Fibroblast of villous mesenchyme (primary cell): ENCODE measurements at regions not wholly inside any gene's neighbourhood (a gene's known extent, or its start where the extent isn't known, plus 50 kb on each side); places are given as distances from the start of the nearest gene placed in this dataset.
"Not testable (repeated sequence)": the region's sequence is repeated elsewhere in the genome, so short reads cannot be mapped to it uniquely, and the experiment has no call there.

Experiments used
- DNase-seq: peaks from one replicate; pipeline ENCODE4 v3.0.0-alpha.2; 2010; ENCODE audit warnings: low read depth
- H3K4me3 ChIP-seq: 2 replicates; pipeline ENCODE4 v1.5.1; 2011; ENCODE audit warnings: low read depth, mild to moderate bottlenecking, low read length
- TF ChIP-seq, protein P1 (sequence below): IDR thresholded peaks from 2 replicates; pipeline ENCODE4 v1.5.1; 2012; ENCODE audit warnings: low read depth, mild to moderate bottlenecking, low read length; ENCODE audit not compliant: insufficient read depth

DNA sequence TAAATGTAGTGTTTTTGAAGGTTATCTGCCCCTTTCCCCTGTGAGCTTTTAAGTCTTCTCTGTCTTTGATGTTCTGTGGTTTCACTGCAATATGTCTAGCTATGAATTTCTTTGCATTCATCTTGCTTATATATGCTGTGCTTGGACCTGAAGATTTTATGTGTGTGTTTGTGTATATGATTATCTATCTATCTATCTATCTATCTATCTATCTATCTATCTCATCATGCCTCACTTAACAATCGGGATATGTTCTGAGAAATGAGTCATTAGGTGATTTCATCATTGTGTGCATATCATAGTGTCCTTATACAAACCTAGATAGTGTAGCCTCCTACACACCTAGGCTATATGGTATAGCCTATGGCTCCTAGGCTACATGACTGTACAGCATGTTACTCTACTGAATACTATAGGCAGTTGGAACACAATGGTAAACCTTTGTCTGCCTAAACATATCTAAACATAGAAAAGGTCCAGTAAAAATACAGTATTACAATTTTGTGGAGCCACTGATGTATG lies 173.9 kb downstream of the NPIPA7 start:
- H3K4me3 ChIP-seq, DNase-seq: not testable (repeated sequence)

DNA sequence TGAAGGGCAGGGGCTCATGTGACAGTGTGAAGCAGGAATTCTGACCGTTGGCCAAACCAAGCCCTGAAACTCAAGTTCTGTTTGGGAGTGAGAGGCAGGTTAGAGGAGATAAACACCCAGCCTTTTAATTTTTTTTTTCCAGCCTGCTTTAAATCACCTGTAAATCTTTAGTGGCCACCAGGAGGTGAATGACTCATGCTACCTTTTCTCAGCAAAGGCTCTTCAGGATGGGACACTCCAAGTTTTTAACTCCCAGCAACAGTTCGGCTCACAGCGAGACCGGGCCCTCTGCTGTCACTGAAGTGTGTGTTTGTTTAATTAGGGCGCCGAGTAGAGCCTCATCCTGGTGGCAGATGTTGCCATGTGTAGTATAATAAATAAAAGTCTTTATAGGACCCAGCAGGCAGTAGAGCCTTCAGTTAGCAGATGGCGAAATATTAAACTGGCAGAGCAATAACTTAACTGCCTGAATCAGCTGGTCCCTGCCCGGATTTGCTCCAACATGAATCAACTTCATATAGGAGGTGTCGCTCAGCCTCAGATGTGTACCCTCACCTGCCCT lies 180.3 kb downstream of the NPIPA7 start:
- DNase-seq = not testable (repeated sequence)

GRCh38 chr16:16561532-16561931 lies 182.6 kb downstream of the NPIPA7 start:
- not testable (repeated sequence) for H3K4me3 ChIP-seq, DNase-seq

More for the DNA sequence above, 180.3 kb downstream of the NPIPA7 start:
- H3K4me3 ChIP-seq = not testable (repeated sequence)

- not testable (repeated sequence) for DNase-seq, H3K4me3 ChIP-seq
Observed at GRCh38 chr16:16563962-16564361, 185.0 kb downstream of the NPIPA7 start.

- DNase-seq = not testable (repeated sequence)
Observed at GRCh38 chr16:16565326-16565725, 186.4 kb downstream of the NPIPA7 start.

GRCh38 chr16:16570055-16570454 lies 191.1 kb downstream of the NPIPA7 start:
- H3K4me3 ChIP-seq, DNase-seq: not testable (repeated sequence)

More at GRCh38 chr16:16565326-16565725, 186.4 kb downstream of the NPIPA7 start:
- H3K4me3 ChIP-seq = not testable (repeated sequence)

- DNase-seq, H3K4me3 ChIP-seq: not testable (repeated sequence)
Observed at GRCh38 chr16:16570874-16571273, 191.9 kb downstream of the NPIPA7 start.

DNA sequence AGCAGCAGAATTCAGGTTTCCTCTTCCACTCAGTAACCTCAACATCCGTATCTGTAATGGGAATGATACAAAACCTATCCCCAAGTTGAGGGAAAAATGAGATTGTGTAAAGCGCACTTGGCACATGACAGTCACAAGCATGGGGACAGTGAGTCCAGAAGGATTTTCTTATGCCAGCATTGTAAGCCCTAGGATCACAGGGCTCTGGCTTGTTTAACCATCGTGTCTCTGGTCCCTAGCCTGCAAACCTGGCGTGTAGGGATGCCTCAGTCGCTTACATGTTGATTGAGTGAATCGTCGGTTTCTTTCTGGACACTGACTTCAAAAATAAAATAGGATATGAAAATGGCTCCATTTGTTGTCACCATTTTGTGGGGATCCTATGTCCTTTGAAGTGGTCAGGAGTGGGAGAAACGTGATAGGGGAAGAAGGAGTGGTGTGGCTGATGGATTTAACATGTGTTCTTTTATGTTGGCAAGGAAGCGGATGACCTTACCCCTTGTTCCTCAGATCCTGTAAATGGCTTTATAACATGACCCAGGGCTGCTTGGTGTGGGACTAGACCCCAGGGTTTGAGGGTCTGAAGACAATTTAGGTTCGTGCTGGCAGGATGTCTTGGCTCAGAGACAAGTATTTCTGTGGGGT lies 193.3 kb downstream of the NPIPA7 start:
- DNase-seq, H3K4me3 ChIP-seq: not testable (repeated sequence)

GRCh38 chr16:16577062-16577461 lies 198.1 kb downstream of the NPIPA7 start:
- not testable (repeated sequence) for DNase-seq

DNA sequence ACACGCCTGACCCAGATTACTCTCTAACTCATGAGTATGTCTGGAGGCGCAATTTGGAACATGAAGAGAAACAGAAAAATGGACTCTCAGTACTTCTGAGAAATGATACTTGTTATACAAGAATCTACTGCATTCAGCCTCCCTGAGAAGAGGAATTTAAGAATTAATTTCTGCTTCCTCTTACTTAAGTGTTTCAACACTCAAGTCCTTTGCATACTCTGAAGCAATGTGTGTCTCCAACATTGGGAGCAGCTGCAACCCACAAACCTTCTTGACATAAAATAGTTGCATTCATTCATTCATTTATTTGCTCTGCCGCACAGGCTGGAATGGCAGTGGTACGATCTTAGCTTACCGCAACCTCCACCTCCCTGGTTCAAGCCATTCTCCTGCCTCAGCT lies 199.8 kb downstream of the NPIPA7 start:
- no peak overlapping the region for H3K4me3 ChIP-seq
- DNase-seq = no peak
- TF ChIP-seq, protein P1, sequence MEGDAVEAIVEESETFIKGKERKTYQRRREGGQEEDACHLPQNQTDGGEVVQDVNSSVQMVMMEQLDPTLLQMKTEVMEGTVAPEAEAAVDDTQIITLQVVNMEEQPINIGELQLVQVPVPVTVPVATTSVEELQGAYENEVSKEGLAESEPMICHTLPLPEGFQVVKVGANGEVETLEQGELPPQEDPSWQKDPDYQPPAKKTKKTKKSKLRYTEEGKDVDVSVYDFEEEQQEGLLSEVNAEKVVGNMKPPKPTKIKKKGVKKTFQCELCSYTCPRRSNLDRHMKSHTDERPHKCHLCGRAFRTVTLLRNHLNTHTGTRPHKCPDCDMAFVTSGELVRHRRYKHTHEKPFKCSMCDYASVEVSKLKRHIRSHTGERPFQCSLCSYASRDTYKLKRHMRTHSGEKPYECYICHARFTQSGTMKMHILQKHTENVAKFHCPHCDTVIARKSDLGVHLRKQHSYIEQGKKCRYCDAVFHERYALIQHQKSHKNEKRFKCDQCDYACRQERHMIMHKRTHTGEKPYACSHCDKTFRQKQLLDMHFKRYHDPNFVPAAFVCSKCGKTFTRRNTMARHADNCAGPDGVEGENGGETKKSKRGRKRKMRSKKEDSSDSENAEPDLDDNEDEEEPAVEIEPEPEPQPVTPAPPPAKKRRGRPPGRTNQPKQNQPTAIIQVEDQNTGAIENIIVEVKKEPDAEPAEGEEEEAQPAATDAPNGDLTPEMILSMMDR = no peak

More at GRCh38 chr16:16577062-16577461, 198.1 kb downstream of the NPIPA7 start:
- H3K4me3 ChIP-seq = not testable (repeated sequence)

GRCh38 chr16:16582916-16583315 lies 204.0 kb downstream of the NPIPA7 start:
- not testable (repeated sequence) for DNase-seq, H3K4me3 ChIP-seq

DNA sequence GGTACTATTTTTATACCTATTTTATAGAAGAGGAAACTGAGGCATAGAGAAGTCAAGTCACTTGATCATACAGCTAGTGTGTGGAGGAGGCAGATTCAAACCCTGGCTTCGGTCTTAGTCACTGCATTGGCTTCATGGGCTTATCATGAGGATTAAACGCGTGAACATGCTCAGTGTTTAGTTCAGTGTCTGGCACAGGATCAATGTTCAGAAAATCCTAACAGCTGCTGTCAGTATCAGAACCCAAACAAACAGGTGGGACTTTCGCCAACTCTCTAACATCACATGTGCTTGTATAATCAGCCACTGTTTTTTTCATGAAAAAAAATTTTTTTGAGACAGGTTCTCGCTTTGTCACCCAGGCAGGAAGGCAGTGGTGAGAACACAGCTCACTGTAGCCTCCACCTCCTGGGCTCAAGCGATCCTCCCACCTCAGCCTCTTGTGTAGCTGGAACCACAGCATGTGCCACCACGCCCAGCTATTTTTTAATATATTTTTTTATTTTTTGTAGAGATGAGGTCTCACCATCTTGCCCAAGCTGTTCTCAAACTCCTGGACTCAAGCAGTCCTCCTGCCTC lies 207.2 kb downstream of the NPIPA7 start:
- not testable (repeated sequence) for H3K4me3 ChIP-seq, DNase-seq

DNA sequence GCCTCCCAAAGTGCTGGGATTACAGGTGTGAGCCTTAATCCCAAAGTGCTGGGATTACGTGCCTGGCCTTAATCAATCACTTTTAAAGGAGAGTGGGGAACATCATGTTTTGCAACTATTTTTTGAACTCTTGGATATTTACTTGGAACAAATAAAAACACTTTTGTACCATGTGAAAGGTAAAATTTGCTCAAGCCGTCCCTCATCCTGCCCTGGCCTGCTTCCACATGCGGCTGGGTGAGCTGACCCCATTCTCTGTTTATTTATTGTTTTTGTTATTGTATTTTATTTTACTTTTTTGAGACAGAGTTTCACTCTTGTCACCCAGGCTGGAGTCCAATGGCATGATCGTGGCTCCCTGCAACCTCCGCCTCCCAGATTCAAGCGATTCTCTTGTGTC lies 208.0 kb downstream of the NPIPA7 start:
- not testable (repeated sequence) for H3K4me3 ChIP-seq

DNA sequence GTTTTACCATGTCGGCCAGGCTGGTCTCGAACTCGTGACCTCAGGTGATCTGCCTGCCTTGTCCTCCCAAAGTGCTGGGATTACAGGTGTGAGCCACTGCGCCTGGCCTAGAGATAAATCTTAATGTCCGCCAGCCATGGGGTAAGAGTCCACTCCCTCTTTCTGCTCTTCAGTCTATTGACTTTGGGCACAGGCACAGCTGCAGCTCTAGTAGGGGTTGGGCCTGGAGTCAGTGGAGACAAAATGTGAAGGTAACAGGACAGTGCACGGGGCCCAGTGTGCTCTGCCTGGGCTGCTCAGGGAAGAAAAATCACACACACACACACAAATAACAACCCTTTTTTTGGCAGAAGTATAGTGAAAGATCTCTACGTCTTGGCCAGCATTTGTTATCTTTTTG lies 209.5 kb downstream of the NPIPA7 start:
- H3K4me3 ChIP-seq, DNase-seq: not testable (repeated sequence)

More for the DNA sequence above, 208.0 kb downstream of the NPIPA7 start:
- not testable (repeated sequence) for DNase-seq

DNA sequence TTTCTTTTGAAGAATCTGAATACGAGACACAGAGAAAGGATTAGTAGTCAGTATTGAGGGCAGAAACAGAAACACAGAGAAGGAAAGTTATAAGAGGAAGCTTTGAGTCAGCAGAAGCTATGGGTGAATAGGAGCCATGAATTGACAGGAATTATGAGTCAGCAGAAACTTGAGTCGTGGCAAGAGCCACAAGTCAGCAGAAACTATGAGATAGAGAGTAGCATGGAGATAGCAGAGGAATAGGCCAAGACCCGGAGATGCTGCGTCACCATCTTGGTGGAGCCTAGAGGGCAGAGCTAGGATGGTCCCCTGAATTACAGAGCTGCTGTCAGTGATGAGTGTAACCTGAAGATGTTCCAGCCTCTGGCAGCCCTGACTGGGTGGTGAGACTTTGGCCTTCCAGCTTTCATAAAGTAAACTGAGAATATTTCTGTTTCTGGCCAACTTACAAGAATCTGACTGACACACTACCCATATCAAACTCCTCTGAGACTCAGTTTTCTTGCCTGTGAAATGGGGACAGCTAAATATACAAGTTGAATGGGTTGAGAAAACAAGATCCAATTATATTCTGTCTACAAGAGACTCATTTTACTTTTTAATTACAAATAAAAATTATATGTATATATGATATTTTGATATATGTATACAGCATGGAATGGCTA lies 211.8 kb downstream of the NPIPA7 start:
- not testable (repeated sequence) for DNase-seq, H3K4me3 ChIP-seq
